ENCODE measurements at regions not wholly inside any gene's neighbourhood (a gene's known extent, or its start where the extent isn't known, plus 50 kb on each side); places are given as distances from the start of the nearest gene placed in this dataset.

- Histone ChIP-seq H3K27ac (ENCODE audit: extremely low read depth, low read depth, low read length) (no peak overlapping the region), H4K20me1 (replicated peaks; ENCODE audit: control insufficient read depth, insufficient read depth, low read length) (0 out of 2 replicates have a peak, but pooled peaks cover 9% of the 10 kb centered on the region), H3K36me3 (ENCODE audit: control insufficient read depth, insufficient read depth, low read length) (no peaks in the 10 kb centered on the region), H2AFZ (ENCODE audit: low read depth, low read length) (no peak overlapping the region), H3K27me3 (ENCODE audit: control insufficient read depth in 2 of 2, insufficient read depth in 2 of 2, low read length in 2 of 2) (peaks cover 72 to 84% of the 10 kb centered on the region in 2 experiments), H3K4me2 (ENCODE audit: insufficient read depth, low read length) (no peak overlapping the region), H3K9me1 (ENCODE audit: control insufficient read depth, insufficient read depth, low read length) (no peaks in the 10 kb centered on the region), H3K79me2 (ENCODE audit: control insufficient read depth, insufficient read depth, low read length) (no peaks in the 10 kb centered on the region), H3K4me1 (replicated peaks in 1 of 2; ENCODE audit: control insufficient read depth in 2 of 2, insufficient read depth in 2 of 2, low read length in 2 of 2) (peaks cover 0 to 9% of the 10 kb centered on the region in 2 experiments; a peak in 2 of 5 replicates), H3K9ac (ENCODE audit: insufficient read depth in 1 of 2, low read depth in 2 of 2, low read length in 2 of 2) (no peak overlapping the region), H3K9me3 (replicated peaks; ENCODE audit: control insufficient read depth, insufficient read depth, low read depth, low read length) (no peaks in the 10 kb centered on the region), H3K4me3 (no peak overlapping the region)
- FAIRE-seq = no peak
- ChIA-PET CTCF (ENCODE audit: low intra/inter-chr PET ratio) (no interaction called here), POLR2A (interaction anchor here (0.6 kb wide), 1 partner anchor 171 kb away, joined by 3 read pairs; no protein-coding TSS in a partner anchor)
- in situ Hi-C loops (cut with MboI) (no loop called here), intact Hi-C loops (cut with micrococcal nuclease) (no loop called here)
- TF ChIP-seq IRF2 (CRISPR knock-in tag; IDR thresholded peaks at IDR 0.05) = no peak
- TF ChIP-seq EZH2 (IDR thresholded peaks at IDR 0.05; ENCODE audit: borderline replicate concordance, low read depth, low read length) = no peak
- no peak for TF ChIP-seq KDM1A (IDR thresholded peaks at IDR 0.05)
- BruUV-seq (replicated peaks) = no TSS peak
- ATAC-seq = no peak
- no peak for DNase-seq (ENCODE audit: extremely low read depth in 1 of 4, low spot score in 3 of 4)
- WGBS (ENCODE audit: insufficient coverage, low coverage, missing lambda C conversion rate) = 0% methylated on average over 6 of the region's 6 CpGs
Observed at GRCh38 chr7:157076466-157076865, 62.3 kb upstream of the UBE3C start.

DNA sequence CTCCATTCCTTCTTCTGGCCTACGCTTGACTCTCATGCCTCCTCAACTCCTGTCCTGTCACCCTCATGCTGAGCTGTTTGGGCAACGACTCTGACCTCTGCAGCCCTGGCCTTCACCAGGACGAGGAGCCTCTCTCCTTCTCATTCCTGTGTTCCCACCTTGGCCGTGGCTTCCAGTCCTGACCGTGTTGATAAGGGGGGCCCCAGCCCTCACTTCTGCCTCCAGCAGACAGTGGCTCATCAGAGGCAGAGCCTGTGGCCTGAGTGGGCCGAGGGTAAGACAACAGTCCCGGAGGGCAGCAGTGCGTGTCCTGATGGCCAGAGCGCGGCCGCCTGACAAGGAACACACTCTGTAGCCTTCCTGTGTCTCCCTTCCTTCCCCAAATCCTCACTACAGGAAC, 61.7 kb upstream of the UBE3C start:
- BruUV-seq (replicated peaks) = no TSS peak
- H3K9me3 ChIP-seq (replicated peaks; ENCODE audit: control insufficient read depth, insufficient read depth, low read depth, low read length) = no peaks in the 10 kb centered on the region
- no peak for FAIRE-seq
- H3K36me3 ChIP-seq (ENCODE audit: control insufficient read depth, insufficient read depth, low read length) = no peaks in the 10 kb centered on the region
- ChIA-PET CTCF (ENCODE audit: low intra/inter-chr PET ratio) (no interaction called here), POLR2A (no interaction called here)
- H3K9me1 ChIP-seq (ENCODE audit: control insufficient read depth, insufficient read depth, low read length) = no peaks in the 10 kb centered on the region
- peak in 1 of 4 experiments; percentile 8 for DNase-seq (ENCODE audit: extremely low read depth in 1 of 4, low spot score in 3 of 4)
- H3K27me3 ChIP-seq (ENCODE audit: control insufficient read depth in 2 of 2, insufficient read depth in 2 of 2, low read length in 2 of 2) = peaks cover 72 to 86% of the 10 kb centered on the region in 2 experiments
- peaks cover 0 to 9% of the 10 kb centered on the region in 2 experiments; a peak in 2 of 5 replicates for H3K4me1 ChIP-seq (replicated peaks in 1 of 2; ENCODE audit: control insufficient read depth in 2 of 2, insufficient read depth in 2 of 2, low read length in 2 of 2)
- H3K27ac ChIP-seq (ENCODE audit: extremely low read depth, low read depth, low read length) = no peak overlapping the region
- intact Hi-C loops (cut with micrococcal nuclease) = no loop called here
- WGBS (ENCODE audit: insufficient coverage, low coverage, missing lambda C conversion rate) = 10% methylated on average over 11 of the region's 11 CpGs
- H2AFZ ChIP-seq (ENCODE audit: low read depth, low read length) = no peak overlapping the region
- H3K4me2 ChIP-seq (ENCODE audit: insufficient read depth, low read length) = no peak overlapping the region
- no peak overlapping the region for H3K4me3 ChIP-seq
- ATAC-seq = peak; percentile 18; the same call in 2 of the 3 replicates
- in situ Hi-C loops (cut with MboI) = no loop called here
- no peak overlapping the region for H3K9ac ChIP-seq (ENCODE audit: insufficient read depth in 1 of 2, low read depth in 2 of 2, low read length in 2 of 2)
- no peaks in the 10 kb centered on the region for H3K79me2 ChIP-seq (ENCODE audit: control insufficient read depth, insufficient read depth, low read length)
- H4K20me1 ChIP-seq (replicated peaks; ENCODE audit: control insufficient read depth, insufficient read depth, low read length) = 0 out of 2 replicates have a peak, but pooled peaks cover 9% of the 10 kb centered on the region
- TF ChIP-seq, protein P1, sequence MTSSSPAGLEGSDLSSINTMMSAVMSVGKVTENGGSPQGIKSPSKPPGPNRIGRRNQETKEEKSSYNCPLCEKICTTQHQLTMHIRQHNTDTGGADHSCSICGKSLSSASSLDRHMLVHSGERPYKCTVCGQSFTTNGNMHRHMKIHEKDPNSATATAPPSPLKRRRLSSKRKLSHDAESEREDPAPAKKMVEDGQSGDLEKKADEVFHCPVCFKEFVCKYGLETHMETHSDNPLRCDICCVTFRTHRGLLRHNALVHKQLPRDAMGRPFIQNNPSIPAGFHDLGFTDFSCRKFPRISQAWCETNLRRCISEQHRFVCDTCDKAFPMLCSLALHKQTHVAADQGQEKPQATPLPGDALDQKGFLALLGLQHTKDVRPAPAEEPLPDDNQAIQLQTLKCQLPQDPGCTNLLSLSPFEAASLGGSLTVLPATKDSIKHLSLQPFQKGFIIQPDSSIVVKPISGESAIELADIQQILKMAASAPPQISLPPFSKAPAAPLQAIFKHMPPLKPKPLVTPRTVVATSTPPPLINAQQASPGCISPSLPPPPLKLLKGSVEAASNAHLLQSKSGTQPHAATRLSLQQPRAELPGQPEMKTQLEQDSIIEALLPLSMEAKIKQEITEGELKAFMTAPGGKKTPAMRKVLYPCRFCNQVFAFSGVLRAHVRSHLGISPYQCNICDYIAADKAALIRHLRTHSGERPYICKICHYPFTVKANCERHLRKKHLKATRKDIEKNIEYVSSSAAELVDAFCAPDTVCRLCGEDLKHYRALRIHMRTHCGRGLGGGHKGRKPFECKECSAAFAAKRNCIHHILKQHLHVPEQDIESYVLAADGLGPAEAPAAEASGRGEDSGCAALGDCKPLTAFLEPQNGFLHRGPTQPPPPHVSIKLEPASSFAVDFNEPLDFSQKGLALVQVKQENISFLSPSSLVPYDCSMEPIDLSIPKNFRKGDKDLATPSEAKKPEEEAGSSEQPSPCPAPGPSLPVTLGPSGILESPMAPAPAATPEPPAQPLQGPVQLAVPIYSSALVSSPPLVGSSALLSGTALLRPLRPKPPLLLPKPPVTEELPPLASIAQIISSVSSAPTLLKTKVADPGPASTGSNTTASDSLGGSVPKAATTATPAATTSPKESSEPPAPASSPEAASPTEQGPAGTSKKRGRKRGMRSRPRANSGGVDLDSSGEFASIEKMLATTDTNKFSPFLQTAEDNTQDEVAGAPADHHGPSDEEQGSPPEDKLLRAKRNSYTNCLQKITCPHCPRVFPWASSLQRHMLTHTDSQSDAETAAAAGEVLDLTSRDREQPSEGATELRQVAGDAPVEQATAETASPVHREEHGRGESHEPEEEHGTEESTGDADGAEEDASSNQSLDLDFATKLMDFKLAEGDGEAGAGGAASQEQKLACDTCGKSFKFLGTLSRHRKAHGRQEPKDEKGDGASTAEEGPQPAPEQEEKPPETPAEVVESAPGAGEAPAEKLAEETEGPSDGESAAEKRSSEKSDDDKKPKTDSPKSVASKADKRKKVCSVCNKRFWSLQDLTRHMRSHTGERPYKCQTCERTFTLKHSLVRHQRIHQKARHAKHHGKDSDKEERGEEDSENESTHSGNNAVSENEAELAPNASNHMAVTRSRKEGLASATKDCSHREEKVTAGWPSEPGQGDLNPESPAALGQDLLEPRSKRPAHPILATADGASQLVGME (CRISPR knock-in tag; IDR thresholded peaks at IDR 0.05) = no peak
- no peak for TF ChIP-seq ZNF766 (CRISPR knock-in tag; conservative IDR thresholded peaks at IDR 0.05)
- TF ChIP-seq HMG20B (CRISPR knock-in tag; IDR thresholded peaks at IDR 0.05) = no peak
- no peak for TF ChIP-seq PTBP1 (IDR thresholded peaks at IDR 0.05; ENCODE audit: low read depth, low read length)
- TF ChIP-seq ELF2 (CRISPR knock-in tag; IDR thresholded peaks at IDR 0.05) = no peak
- TF ChIP-seq GATAD2A (IDR thresholded peaks at IDR 0.05) = no peak
- TF ChIP-seq, protein P2, sequence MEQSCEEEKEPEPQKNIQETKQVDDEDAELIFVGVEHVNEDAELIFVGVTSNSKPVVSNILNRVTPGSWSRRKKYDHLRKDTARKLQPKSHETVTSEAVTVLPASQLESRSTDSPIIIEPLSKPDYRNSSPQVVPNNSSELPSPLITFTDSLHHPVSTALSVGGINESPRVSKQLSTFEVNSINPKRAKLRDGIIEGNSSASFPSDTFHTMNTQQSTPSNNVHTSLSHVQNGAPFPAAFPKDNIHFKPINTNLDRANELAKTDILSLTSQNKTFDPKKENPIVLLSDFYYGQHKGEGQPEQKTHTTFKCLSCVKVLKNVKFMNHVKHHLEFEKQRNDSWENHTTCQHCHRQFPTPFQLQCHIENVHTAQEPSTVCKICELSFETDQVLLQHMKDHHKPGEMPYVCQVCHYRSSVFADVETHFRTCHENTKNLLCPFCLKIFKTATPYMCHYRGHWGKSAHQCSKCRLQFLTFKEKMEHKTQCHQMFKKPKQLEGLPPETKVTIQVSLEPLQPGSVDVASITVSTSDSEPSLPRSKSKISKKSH (CRISPR knock-in tag; IDR thresholded peaks at IDR 0.05) = no peak

Data from K562 (cell line).